NCI-H748 treated with DMSO at 0.1 percent for 48 hours (cell line): ENCODE measurements at regions not wholly inside any gene's neighbourhood (a gene's known extent, or its start where the extent isn't known, plus 50 kb on each side); places are given as distances from the start of the nearest gene placed in this dataset.
A peak's percentile ranks its signal among the peaks of the same experiment; 100 is the strongest.
"Not testable (repeated sequence)": the region's sequence is repeated elsewhere in the genome, so short reads cannot be mapped to it uniquely, and the experiment has no call there.

Experiments used
- DNase-seq: peaks from one replicate; lab custom pipeline; 2025; lab: John Stamatoyannopoulos, UW

DNA sequence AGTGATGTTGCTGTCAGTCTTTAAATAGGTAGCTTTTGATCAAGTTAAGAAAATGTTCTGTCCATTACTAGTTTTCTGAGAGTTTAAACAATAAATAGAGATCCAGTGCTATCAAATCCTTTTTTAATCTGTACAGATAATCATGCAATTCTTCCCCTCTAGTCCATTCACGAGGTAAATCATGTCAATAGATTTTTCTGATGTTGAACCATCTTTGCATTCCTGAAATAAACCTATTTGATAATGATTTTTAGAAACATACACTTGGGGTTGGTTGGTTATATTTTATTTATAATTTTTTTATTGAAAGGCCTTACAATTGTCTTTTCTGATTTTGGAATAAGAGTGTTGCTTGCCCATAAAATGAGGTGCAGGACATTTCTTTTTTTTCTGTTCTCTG lies 95.0 kb downstream of the FAM53A start:
- no peak for DNase-seq

DNA sequence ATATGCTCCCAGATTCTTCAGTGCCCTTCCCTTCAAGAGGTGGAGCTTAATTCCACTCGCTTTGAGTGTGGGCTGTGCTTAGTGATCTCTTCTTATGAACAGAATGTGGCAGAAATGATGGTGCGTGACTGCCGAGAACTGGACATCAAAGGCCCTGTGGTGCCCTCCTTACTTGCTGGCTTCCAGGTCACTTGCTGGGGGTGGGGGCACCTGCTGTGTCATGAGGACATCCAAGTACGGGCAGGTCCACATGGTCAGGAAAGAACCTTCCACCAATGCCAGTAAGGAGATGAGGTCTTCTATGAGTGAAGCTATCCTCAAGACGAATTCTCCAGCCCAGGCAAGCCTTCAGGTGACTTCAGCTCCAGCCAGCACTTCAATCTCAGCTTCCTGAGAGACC lies 95.8 kb downstream of the FAM53A start:
- DNase-seq, result no peak

DNA sequence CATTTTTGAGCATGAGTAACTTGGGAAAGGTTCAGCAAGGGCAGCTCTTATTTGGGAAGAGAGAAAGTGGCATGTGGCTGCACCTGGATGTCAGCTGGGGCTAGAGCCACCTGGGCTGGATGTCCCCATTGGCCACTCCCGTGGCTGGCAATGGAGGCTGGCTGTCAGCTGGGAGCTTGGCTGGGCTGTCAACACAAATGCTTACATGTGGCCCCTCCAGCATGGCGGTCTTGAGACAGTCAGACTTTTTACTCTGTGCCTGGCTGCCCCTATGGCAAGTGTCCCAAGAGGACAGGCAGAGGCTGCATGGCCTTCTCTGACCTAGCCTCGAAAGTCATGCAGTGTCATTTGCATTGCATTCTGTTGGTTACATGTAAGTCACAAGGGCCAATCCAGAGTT lies 99.6 kb downstream of the FAM53A start:
- no peak for DNase-seq

DNA sequence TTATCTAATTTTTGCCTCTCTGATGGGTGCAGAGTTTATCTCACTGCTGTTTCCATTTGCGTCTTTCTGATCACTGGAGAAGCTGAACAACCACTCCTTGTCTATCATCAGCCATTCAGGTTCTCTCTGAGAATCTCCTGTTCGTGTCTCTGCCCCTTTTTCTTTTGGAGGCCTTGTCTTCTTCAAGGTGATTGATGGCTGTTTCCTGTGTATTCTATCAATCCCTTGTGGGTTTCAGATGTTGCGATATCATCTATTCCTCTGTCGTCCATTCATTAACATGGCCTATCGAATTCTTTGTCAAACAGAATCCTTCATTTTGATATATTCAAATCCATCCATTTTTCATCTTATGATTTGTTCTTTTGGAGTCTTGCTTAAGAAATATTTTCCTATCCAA lies 100.3 kb downstream of the FAM53A start:
- no peak for DNase-seq

DNA sequence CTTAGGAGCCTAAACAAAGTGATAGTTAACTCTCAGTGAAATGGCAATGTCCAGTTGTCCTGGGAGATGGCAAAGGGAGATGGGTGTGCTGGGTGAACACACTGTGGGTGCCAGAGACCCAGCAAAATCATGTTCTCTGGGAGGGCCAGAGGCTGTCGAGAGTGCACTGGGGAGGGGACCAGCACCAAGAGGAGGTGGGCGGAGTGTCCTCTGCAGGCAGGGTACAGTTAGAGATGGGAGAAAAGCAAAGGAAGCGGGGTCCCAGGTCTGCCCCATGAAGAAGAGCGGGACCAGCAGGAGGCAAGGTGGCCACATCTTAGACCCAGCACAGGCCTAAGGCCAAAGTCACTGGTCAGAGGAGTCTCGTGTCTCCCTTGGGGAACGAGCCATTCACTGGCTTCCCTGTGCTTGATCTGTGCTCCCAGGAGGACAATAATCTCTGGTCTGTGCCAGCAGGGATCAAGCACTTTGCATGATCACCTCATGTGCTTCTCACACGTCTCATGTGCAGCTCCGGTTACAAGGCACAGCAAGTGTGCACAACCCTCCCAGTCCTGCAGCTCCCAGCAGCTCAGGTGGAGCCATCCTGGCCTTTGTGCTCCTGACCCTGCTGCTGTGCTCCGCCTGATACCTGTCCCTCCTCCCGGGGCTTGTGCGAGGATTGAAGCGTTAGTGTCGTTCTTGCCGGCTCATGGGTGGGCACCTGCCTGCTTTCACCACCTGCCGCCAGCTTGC lies 100.9 kb downstream of the FAM53A start:
- no peak for DNase-seq

DNA sequence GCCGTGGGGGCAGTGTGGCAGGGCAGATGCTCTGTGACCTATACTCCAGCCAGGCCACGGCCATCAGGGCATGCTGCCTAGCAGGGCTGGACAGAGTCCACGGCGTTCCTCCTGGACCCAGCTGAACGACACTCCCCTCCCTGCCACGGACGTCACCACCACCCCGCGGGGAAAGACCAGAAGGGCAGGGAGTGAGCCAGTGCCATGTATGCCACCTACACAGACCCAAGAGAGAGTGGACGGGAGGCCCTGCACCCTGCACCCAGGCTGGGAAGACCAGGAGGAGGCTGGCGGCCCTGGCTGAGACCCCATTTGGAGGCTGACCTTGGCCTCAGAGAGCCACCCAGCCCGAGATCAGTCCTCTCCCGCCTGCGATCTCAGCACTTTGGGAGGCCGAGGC lies 101.9 kb downstream of the FAM53A start:
- no peak for DNase-seq

DNA sequence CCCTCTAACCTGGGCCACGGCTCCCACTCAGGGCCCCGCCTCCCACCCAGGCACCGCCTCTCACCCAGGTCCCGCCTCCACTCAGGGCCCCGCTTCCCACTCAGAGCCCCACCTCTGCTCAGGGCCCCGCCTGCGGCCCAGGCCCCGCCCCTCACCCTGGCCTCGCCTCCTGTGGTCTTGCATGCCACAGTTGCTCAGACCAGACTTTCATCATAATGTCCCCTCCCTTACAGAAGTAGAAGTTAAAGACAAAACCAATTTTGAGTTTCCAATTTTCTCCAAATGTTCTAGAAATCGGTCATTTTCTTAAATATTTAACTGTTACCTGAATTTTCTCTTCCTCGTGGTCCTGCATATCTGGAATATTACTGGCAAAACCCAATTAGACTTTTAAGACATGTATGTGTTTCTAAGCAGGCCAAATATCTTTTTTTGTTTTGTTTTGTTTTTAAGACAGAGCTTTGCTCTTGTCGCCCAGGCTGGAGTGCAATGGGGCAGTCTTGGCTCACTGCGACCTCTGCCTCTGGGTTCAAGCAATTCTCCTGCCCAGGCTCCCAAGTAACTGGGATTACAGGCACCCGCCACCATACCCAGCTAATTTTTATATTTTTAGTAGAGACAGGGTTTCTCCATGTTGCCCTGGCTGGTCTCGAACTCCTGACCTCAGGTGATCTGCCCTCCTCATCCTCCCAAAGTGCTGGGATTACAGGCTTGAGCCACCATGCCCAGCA lies 102.8 kb downstream of the FAM53A start:
- not testable (repeated sequence) for DNase-seq

DNA sequence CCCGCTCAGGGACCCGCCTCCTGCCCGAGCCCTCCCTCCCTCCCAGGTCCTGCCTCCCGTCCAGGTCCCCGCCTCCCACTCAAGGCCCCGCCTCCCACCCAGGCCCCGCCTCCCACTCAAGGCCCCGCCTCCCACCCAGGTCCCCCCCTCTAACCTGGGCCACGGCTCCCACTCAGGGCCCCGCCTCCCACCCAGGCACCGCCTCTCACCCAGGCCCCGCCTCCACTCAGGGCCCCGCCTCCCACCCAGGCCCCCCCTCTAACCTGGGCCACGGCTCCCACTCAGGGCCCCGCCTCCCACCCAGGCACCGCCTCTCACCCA lies 103.5 kb downstream of the FAM53A start:
- DNase-seq, result not testable (repeated sequence)

DNA sequence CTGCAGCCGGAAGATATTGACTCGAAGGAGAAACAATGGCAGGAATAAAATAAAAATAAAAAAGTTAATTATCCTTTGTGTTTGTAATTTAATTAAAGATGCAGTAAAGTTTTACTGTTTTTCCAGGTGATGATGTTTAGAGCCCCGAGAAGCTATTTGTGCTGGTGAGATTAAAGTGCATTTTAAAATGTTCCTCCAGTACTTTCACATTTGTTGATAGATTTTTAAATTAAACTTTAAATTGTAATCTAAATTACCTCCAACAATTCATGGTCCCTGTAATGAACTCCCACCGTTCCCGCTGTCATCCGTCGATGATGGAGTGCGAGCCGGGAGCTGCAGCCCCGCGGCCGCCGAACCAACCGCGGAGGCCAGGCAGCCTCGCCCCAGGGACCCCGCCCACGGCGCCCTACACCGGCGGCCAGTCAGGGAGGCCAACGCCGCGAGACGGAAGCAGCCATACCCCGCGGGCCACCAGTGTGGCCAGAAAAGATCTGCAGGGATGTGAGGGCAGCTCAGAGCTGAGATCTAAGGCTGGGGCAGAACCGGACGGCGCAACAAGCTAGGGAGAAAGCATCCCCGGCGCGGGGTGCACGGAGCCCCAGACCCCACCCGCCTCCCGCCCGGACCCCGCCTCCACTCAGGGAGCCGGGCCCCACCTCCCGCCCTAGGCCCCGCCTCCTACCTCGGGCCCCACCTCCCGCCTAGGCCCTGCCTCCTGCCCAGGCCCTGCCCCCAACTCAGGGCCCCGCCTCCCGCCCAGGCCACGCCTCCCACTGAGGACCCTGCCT lies 104.0 kb downstream of the FAM53A start:
- DNase-seq, result peak; percentile 11

DNA sequence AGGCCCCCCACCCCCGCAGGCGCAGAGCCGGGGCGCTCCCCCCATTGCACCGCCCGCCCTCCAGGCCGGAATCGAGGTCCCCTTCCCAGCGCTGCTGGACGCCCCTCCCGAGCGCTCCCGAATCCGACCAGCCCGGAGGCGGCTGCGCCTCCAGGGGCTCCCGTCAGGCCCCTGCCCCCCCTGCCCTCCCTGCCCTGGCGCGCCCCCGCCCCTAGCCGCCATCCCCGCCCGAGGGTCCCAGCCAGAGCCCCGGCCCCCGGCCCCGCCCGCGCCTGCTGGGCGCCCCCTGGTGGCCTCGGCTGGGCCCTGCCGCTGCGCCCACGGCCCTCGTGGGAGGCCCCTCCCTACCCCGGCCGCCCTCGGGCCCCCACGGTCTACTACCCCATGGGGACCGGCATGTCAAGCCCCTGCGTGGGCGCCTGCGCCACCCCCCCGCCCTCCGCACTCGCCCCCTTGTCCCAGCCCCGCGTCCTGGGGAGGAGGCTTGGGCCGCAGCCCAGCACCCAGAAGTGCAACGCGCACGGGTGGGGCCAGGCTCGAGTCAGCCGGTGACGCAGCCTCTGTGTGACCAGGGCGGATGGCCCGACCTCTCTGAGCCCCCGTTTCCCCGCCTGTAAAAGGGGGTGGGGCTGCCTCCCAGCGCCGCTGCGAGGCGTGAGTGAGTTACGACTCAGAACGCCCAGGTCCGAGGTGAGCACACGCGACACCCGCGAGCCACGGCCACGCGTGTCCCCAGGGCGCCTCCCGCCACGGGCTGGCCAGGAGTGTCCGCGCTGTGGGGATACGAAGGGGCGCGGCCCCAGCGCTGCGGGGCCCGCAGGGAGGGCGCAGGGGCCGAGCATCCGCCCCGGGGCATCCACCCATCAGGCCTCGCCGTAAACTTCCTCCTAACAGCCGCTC lies 104.9 kb downstream of the FAM53A start:
- no peak for DNase-seq

DNA sequence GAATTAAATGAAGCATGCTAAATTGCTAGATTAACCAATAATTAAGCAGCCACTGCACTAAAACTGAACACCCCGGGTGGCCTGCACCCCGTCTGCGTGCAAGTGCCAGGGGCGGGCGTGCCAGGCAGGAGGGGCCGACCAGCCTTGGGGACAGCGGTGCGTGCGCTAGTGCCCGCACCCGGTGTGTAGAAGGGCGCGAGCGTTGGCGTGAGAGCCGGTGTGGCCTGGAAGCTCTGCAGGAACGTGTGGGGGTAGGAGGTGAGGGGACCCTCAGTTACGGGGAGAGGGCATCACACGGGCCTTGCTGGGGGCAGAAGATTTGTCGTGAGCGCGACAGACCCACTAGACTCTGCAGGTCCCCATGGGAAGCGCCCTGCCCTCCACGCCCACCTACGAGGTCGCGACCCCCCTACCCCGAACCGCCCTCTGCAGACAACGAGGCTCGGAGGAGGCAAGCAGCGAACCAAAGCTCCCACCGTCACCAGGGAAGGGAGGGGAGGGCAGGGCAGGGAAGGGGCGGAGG lies 105.8 kb downstream of the FAM53A start:
- DNase-seq, result no peak

DNA sequence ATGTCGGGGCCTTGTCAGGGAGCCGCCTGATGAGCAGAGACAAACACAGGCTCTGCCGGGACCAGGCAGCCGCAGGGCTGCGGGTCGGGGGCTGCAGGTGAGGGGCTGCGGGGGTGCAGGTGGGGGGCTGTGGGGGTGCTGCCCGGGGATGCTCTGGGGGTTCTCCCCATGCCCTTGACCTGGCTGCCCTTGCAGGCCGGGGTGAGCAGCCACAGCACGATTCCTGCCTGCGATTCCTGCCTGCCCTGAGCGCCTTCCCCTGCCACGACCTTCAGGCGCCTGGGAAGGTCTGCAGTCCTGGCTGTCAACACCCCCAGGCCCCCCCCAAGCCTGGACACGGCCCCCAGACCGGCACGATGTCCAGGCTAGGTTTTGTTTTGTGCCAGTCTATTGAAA lies 106.3 kb downstream of the FAM53A start:
- no peak for DNase-seq

DNA sequence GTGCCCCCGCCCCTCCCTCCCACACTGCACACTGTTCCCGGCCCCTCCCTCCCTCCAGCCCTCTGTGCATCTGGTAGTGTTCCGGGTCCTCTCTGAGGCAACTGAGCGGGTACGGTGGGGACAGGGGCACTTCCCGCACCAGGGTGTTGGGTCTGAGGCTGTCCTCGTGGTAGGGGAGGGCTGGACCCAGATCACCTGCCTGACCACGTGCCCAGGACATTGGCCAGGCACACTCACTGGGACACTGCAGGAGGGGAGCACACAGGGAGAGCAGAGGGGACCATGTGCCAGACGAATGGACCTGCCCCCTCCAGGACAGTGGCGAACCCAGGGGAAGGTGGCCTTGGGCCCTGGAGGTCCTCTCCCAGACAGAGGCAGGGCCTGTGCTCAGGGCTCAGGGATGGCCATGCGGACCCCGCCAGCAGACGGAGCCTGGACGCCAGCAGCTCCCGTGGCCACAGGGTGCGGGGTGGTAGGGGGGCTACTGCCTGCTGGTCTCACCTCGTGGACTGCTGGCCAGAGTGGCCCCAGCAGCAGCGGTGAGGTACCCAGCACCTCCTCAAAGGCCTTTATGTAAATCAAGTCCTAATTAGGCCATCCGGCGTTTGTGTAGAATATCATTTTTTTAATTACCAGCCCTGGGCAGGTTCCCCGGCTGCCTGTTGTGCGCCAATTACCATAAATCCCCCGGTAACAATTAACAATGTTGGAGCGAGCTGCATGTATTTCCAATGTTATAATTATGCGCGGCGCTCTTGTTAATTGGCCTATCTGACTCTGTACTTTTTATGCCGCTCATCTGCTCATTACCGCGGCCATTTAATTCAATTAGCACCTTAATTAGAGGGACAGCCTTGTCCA lies 106.9 kb downstream of the FAM53A start:
- DNase-seq, result no peak

DNA sequence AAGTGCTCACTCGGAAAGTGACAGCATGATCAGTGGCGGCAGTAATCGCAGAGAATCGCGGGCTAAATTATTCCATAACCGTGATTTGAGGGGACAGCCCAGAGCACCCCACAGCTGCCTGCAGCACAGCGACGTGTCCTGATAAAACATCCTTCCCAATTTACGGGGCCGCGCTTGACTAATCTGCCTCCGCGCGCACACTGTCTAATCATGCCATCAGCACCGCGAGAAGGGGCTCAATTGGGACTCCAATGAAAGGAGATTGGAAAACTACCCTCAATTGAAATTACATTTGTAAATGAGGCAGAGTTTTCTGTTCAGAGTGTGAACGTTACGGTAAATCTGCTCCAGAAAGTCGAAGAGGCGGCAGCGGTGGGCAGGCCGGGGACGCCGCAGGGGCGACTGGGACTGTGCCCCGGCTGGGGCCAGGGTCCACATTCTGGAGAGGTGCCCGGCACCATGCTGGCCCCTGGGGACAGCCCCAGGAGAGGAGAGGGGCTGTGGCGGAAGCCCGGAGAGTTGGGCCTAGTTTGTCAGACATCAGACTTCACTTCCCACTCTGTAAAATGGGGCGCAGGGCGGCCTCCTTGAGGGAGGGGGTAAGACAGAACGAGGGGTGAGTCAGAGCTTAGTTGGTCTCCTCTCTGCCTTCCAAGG lies 107.7 kb downstream of the FAM53A start:
- DNase-seq, result no peak

DNA sequence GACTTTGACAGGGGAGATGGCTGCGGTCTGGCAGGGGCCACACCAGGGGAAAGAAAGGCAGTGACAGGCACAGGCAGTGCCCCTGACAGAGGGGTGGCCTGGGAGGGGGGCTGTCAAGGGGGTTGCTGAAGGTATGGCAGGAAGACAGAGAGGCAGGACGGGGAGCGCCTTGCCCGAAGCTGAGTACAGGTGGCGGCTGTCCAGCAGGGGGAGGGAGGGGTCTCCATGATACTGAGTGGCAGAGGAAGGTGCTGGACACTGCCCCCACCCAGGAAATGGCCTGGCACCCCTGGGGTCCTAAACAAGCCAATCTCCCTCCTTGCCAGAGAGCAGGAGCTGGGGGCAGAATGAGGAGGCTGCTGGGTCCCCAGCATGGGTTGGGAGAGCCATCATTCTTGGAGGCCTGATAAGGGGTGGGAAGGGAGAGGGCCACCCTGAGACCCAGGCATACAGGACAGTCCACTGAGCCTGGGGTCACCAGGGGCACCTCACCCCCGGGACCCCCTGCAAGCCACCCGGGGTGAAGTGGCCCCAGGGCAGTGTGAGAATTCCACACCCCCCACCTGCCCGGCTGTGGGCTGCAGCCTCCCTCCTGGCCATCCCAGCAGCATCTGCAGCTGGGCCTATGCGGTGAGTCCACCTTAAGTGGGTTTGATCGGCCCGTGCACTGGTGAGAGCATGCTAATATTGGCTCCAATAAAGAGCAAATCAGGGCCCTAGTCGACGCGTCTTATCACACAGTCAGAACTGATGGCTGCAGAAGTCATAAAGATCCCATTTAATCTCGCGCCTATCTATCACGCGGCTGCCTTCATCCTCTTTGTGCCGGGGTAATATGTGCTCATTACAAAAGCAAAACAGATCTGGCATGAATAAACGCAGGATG lies 108.5 kb downstream of the FAM53A start:
- no peak for DNase-seq

DNA sequence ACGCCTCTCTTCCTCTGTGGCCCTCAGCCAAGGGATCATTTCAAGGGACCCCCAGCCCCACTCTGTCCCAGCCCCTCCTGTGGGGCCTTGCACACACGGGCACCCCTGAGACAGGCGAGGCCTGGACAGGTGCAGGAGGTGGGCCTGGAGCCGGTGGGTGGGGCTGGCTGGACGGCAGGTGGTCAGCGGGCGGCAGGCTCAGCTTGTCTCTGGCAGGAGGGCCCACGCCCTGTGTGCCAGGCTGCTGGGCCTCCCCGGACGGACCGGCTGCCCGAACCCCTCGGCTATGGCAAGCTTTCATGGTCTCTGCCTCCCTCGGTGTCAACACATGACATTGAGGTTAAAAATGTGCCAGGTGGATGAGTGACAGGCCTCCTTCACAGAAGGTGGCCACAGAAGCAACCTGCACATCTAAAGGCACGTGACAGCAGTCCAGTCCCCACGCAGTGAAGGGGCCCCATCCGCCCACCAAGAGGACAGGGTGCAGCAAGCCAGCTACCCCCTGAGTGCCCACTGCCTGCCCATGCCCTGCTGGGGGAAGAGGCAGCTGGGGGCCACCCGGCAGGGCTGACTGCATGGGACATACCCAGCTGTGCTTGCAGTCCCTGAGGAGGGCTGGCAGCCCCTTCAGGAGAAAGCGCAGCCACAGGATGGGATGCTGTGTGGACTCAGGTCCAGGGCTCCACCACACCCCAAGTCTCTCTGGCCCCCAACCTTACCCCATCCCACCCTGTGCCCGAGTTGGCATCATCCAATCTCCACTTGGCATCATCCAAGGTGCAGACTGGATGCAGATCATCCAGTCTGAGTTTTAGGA lies 109.3 kb downstream of the FAM53A start:
- no peak for DNase-seq

DNA sequence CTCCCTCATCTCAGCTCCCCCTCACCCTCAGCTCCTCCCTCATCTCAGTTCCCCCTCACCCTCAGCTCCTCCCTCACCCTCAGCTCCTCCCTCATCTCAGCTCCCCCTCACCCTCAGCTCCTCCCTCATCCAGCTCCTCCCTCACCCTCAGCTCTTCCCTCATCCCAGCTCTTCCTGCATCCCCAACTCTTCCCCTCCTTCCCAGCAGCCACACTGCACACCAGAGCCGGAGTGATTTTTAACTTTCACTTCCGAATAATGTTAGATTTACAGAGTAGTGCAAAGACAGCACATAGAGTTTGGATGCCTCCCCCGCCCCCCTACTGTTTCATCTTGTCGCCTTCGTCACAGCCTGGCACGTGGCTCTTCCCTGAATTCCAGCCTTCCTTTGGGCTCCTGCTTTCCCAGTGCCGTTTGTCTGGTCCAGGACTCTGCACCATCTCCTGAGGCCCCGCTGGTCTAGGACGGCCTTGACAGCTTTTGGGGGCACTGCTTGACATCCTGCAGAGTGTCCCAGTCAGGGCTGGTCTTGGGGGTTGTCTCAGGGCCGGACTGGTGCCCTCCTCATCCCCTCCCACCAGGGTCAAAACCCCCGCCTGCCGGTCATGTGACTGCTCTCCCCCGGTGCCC lies 110.2 kb downstream of the FAM53A start:
- DNase-seq, result no peak
